ENCODE measurements at regions not wholly inside any gene's neighbourhood (a gene's known extent, or its start where the extent isn't known, plus 50 kb on each side); places are given as distances from the start of the nearest gene placed in this dataset.
"Not testable (repeated sequence)": the region's sequence is repeated elsewhere in the genome, so short reads cannot be mapped to it uniquely, and the experiment has no call there.

- no peak for DNase-seq
Measured at GRCh38 chr5:87732875-87733768, 320.4 kb upstream of the CCNH start.

GRCh38 chr5:87729781-87730180 lies 317.1 kb upstream of the CCNH start:
- no peak for DNase-seq

- no peak for DNase-seq
Measured at GRCh38 chr5:87722286-87722685, 309.6 kb upstream of the CCNH start.

DNA sequence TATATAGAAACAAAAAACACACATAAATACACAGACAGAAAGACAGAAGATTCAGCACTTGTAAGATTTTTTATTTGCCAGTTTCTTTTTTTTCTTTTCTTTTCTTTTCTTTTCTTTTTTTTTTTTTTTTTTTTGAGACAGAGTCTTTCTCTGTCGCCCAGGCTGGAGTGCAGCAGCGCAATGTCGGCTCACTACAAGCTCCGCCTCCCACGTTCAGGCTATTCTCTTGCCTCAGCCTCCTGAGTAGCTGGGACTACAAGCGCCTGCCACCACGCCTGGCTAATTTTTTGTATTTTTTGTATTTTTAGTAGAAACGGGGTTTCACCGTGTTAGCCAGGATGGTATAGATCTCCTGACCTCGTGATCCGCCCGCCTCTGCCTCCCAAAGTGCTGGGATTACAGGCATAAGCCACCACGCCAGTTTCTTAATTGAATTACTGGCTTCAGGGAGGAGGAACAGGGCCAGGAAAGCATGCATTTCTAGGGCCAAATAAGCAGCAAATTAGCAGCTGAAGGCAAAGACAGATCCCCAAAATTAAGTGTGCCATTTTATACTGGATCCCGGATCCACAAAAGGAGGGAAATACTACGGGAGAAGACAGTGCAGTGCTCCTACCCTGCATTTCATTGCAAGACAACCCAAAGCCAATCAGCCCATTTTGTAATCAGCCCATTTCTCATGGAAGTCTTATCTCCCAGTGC lies 305.6 kb upstream of the CCNH start:
- DNase-seq, result not testable (repeated sequence)

GRCh38 chr5:87717761-87718160 lies 305.0 kb upstream of the CCNH start:
- no peak for DNase-seq

- DNase-seq, result no peak
Measured at GRCh38 chr5:87705876-87706275, 293.1 kb upstream of the CCNH start.

DNA sequence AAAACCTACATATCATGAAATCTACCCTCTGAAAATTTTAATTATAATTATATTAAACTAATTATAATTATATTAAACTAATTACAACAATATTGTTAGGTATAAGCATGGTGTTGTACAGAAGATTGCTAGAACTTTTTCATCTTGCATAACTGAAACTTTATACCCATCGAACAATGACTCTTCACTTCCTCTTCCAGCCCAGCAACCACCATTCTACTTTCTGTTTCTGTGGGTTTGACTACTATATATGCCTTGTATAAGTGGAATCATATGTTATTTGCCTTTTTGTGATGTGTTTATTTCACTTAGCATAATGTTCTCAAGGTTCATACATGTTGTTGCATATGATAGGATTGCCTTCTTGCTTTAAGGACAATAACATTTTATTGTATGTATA lies 274.2 kb upstream of the CCNH start:
- no peak for DNase-seq

DNA sequence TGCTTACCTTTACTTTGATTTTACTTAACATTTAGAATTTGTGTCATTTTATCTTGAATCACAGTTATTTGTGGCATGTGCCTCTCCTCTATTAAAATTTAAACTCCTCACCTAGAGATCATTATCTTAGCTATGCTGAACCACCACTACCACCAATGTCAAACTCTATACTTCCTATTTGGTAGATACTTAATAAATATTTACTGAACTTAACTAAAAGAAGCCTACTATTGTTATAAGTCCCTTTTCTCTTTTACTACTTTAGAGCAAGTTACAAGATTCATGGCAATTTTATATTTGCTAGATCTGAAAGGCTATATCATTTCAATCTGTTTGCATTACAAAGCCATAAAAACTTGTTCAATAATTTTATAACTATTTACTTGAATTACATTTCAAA lies 273.3 kb upstream of the CCNH start:
- no peak for DNase-seq

- no peak for DNase-seq
Measured at GRCh38 chr5:87674235-87674634, 261.5 kb upstream of the CCNH start.

DNA sequence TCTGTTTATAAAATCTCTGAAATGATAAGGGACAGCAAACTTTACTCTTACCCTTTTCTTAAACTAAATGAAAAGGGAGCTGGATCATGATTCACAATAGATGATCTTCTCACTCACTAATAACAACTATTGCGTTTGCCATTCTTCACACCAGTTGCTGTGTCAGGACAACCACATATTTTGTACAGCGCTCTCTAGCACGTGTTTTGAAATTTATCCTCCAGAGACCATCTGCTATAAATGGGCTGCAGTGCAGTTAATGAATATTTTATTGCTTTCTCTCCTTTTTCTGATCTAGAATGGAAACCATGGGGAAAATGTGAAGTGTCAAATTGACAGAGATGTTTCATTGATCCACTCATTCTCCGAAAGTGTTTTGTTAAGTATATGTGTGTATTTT lies 258.4 kb upstream of the CCNH start:
- DNase-seq, result no peak

GRCh38 chr5:87665166-87665565 lies 252.4 kb upstream of the CCNH start:
- no peak for DNase-seq

GRCh38 chr5:87661784-87662566 lies 249.2 kb upstream of the CCNH start:
- no peak for DNase-seq

DNA sequence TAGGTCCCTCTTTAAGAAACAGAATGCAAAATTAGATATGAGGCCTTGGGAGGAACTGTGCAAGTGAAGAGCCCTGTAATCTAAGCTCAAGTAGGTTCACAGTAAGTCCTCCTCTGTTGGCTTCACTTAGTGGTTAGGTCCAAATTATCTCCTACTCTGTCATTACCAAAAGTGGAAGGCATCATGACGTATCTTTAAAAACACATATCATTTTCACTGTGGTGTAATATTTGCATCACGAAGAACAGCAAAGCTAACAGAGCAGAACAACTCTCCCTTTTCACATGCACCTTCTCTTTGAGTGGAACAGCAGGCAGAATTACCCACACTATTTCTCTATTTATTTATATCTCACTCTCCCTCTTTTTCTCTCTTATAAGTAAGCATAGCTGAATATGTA lies 240.5 kb upstream of the CCNH start:
- no peak for DNase-seq

- DNase-seq, result no peak
Measured at GRCh38 chr5:87650284-87650683, 237.6 kb upstream of the CCNH start.

DNA sequence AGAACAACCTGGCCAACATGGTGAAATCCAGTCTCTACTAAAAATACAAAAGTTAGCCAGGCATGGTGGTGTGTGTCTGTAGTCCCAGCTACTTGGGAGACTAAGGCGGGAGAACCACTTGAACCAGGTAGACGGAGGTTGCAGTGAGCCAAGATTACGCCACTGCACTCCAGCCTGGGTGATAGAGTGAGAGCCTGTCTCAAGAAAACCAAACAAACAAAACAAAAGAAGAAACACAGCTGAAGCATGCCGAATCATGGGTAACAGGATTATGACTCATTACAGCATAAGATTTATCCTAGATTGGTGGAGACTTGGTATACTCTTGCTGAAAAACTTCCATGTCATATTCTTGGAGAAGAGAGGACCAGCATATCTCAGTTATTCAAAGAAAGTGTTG lies 236.7 kb upstream of the CCNH start:
- no peak for DNase-seq

GRCh38 chr5:87645224-87645623 lies 232.5 kb upstream of the CCNH start:
- no peak for DNase-seq

DNA sequence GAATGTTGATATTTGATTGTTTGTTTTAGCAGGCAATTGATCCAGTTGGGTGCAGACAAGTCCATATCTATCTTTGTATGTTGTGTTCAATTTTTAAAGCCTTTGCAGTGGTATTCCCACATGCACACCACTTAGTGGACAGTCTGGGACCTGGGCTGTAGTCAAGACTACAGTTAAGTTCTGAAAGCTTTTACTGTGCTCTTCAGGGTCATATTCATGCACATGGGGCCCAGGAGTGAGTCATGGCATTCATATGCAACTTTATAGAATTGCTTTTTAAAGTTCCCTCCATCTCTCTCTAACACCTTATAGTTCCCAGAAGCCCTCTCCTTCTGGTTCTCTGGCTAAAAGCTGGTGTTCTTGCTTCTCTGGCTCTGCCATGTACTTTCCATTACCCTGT lies 228.2 kb upstream of the CCNH start:
- no peak for DNase-seq

DNA sequence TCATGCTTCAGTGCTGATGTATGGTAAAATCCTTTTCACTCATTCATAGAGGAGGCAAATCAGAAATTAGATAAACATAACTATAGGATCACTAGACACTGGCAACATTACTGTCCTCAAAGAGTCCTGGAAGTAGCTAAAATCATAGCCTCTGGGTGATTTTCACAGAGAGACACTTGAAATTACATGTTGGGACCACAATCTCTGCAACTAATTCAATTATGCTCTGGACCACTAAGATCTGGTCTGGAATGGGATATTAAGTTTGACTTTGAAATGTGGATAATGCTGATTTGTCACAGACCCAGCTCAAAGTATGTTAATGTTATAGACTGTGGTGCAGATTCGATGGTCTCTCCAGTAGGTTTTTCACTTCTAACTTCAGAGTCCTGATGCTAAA lies 214.6 kb upstream of the CCNH start:
- no peak for DNase-seq

GRCh38 chr5:87608385-87608784 lies 195.7 kb upstream of the CCNH start:
- DNase-seq, result no peak

DNA sequence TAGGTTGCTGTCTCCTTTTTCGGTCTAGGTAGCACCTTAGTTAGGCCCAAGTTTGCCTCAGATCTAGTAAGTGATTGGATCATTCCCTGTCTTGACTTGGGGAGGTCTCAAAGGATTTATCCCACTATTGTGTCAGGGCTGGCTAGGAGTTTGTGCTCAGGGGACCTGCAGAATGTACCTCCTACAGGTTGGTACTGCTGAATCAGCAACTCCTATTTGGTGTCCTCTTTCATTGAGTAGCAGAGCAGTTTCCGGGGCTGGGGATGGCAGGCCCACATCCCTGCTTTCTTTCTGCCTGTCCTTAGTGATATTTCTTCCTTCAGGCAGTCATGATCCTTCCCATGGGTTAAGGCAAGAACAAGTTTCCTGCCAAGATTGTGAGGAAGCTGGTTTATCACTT lies 192.9 kb upstream of the CCNH start:
- no peak for DNase-seq

DNA sequence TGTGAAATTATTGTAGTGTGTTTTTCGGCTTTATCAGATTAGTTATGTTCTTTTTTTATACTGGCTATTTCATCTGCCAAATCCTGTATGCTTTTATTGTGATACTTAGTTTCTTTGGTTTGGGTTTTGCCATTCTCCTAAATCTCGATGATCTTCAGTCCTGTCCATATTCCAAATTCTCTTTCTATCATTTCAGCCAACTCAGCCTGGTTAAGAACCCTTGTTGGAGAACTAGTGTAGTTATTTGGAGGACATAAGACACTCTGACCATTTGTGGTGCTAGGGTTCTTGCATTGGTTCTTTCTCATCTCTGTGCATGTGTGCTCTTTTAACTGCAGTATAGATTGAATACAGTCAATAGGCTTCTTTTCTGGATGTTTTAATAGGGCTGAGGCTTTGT lies 187.0 kb upstream of the CCNH start:
- DNase-seq, result no peak

DNA sequence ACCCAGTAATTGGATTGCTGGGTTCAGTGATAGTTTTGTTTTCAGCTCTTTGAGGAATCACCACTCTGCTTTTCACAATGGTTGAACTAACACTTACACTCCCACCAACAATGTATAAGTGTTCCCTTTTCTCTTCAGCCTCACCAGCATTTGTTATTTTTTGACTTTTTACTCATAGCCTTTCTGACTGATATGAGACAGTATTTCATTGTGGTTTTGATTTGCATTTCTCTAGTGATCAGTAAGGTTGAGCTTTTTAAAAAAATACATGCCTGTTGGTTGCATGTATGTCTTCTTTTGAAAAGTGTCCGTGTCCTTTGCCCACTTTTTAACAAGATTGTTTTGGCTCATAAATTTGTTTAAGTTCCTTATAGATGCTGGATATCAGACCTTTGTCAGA lies 185.7 kb upstream of the CCNH start:
- DNase-seq, result no peak

DNA sequence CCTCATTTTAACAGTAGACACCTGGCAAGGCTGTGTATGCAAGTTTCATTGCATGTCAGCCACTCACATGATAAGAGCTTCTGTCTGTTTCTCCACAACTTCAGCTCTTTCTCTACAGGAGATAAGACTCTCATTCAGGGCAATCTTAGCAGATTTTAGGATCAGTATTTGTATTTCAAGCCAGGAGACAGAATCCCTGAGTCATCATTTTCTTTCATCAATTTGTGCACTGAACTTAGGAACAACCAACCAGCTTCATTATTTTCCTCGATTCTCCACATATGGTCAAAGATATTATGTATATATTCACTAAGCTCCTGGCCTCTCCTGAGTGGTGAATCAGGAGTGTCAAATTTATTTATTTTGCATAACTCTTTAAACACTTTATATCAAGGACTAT lies 181.8 kb upstream of the CCNH start:
- DNase-seq, result no peak

GRCh38 chr5:87589587-87589986 lies 176.9 kb upstream of the CCNH start:
- DNase-seq, result no peak

Measured in CD4-positive, alpha-beta T cell treated with Interferon gamma for 1 hour (primary cell).